HL-60 (cell line): ENCODE measurements at regions not wholly inside any gene's neighbourhood (a gene's known extent, or its start where the extent isn't known, plus 50 kb on each side); places are given as distances from the start of the nearest gene placed in this dataset.

Experiments used
- CTCF ChIP-seq: IDR thresholded peaks from one replicate; pipeline ENCODE4 v1.5.1; 2011; ENCODE audit warnings: low read length, control low read depth, inconsistent platforms; ENCODE audit not compliant: insufficient read depth
- GABPA ChIP-seq: IDR thresholded peaks from 2 replicates; pipeline ENCODE4 v1.6.1; 2012; ENCODE audit warnings: low read depth
- POLR2AphosphoS5 ChIP-seq: IDR thresholded peaks from 2 replicates; pipeline ENCODE4 v1.6.1; 2012; ENCODE audit warnings: low read depth
- SPI1 ChIP-seq: IDR thresholded peaks from 2 replicates; pipeline ENCODE4 v1.6.1; 2012; ENCODE audit warnings: low read depth, mild to moderate bottlenecking, borderline replicate concordance

- TF ChIP-seq CTCF (no peak), SPI1 (no peak), POLR2AphosphoS5 (no peak), GABPA (no peak)
These were observed 182.0 kb downstream of the GRB14 start for GRCh38 chr2:164439235-164439634.
